Dendritic cell treated with granulocyte-macrophage colony-stimulating factor and Interleukin-4, amounts not matched to agents 40 ng/mL and 50 ng/mL, for 4 days (primary cell): ENCODE measurements at regions not wholly inside any gene's neighbourhood (a gene's known extent, or its start where the extent isn't known, plus 50 kb on each side); places are given as distances from the start of the nearest gene placed in this dataset.

Experiments
- H3K27ac Mint-ChIP-seq: one replicate; pipeline ENCODE4 v1.8.0; 2022; ENCODE audit warnings: mild to moderate bottlenecking, mixed read lengths
- H3K27me3 Mint-ChIP-seq: one replicate; pipeline ENCODE4 v1.8.0; 2022; ENCODE audit warnings: mild to moderate bottlenecking, mixed read lengths
- H3K36me3 Mint-ChIP-seq: one replicate; pipeline ENCODE4 v1.8.0; 2022; ENCODE audit warnings: low read depth, mixed read lengths
- H3K4me1 Mint-ChIP-seq: one replicate; pipeline ENCODE4 v1.8.0; 2022; ENCODE audit warnings: low read depth, mixed read lengths
- H3K4me3 Mint-ChIP-seq: one replicate; pipeline ENCODE4 v1.8.0; 2022; ENCODE audit warnings: mild to moderate bottlenecking, moderate library complexity, mixed read lengths
- H3K9me3 Mint-ChIP-seq: one replicate; pipeline ENCODE4 v1.8.0; 2022; ENCODE audit warnings: mixed read lengths
- intact Hi-C: fragments of 100-400 bp; cut with micrococcal nuclease; formaldehyde crosslinking; loops from one replicate; pipeline ENCODE4 v1.15.0; 2022

GRCh38 chr3:16658004-16658924 lies 53.0 kb upstream of the DAZL start:
- no peak overlapping the region for H3K27ac Mint-ChIP-seq
- H3K4me3 Mint-ChIP-seq = no peak overlapping the region

DNA sequence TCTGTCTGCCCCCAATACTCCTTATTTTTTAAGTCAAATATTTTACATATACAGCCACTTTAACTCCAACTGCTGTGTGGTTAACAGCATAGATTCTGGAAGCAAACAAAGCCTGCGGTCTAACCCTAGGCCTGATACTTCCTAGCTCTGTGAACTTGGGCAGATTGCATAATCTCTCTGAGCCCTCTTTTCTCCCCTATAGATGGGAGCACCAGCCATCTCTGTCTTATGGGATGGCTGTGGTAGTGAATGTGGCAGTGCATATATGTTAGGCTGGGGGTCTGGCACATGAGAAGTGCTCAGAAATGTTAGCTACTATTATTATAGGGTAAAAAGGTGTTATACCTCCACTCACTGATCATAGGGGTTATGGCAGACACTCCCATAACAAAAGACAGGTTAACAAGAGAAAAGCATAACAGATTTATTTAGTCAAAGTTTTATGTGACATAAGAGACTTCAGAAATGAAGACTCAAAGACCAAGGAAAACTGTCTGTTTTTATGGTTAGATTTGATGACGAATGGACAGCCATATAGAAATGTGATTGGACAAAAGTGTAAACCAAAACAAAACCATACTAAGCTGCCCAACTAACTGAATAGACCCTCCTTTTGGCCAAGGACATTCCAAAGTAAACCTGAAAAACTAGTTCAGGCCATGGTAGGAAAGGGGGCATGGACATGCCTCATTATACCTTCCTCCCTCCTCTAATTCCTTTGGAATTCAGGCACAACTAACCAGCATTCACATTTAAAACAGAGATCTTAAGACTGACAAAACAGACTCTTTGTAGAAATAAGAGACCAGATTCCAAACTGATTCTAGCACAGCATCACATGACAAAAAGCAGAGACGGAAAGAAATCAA lies 53.9 kb upstream of the DAZL start:
- Mint-ChIP-seq H3K27me3 (peaks cover 6% of the 10 kb centered on the region), H3K36me3 (no peaks in the 10 kb centered on the region), H3K4me1 (peaks cover 5% of the 10 kb centered on the region), H3K9me3 (peaks cover 30% of the 10 kb centered on the region), H3K4me3 (no peak overlapping the region), H3K27ac (no peak overlapping the region)
- intact Hi-C loops = no loop called here

More at GRCh38 chr3:16658004-16658924, 53.0 kb upstream of the DAZL start:
- peaks cover 5% of the 10 kb centered on the region for H3K4me1 Mint-ChIP-seq
- H3K9me3 Mint-ChIP-seq = peaks cover 30% of the 10 kb centered on the region
- intact Hi-C loops = no loop called here
- H3K27me3 Mint-ChIP-seq = no peaks in the 10 kb centered on the region
- H3K36me3 Mint-ChIP-seq = no peaks in the 10 kb centered on the region

- no peaks in the 10 kb centered on the region for H3K36me3 Mint-ChIP-seq
- H3K9me3 Mint-ChIP-seq = peaks cover 20% of the 10 kb centered on the region
- intact Hi-C loops = no loop called here
- H3K27me3 Mint-ChIP-seq = peaks cover 7% of the 10 kb centered on the region
- H3K27ac Mint-ChIP-seq = no peak overlapping the region
- H3K4me3 Mint-ChIP-seq = no peak overlapping the region
- no peaks in the 10 kb centered on the region for H3K4me1 Mint-ChIP-seq
These were observed 58.9 kb upstream of the DAZL start for GRCh38 chr3:16663854-16664712.

DNA sequence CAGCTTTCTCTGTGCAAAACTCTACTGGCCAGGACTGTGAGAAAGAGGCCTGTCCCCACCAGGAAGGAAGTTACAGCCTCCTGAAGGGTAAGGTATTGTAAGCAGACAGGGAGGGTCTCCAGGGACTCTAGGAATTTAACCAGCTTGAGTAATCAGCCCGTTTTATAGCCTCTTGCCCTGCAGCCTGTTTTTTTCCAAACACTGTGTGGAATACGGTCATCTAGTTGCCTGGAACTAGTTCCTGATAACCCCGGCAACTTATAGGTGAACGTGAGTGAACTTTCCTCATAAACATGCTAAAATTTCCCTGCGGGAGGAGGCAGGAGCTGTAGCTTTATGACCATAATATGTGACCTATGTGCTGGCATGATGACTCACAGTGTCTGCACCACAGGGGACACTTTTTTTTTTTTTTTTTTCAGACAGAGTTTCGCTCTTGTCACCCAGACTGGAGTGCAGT lies 60.1 kb upstream of the DAZL start:
- no peaks in the 10 kb centered on the region for H3K4me1 Mint-ChIP-seq
- peaks cover 20% of the 10 kb centered on the region for H3K9me3 Mint-ChIP-seq
- peaks cover 7% of the 10 kb centered on the region for H3K27me3 Mint-ChIP-seq
- no peak overlapping the region for H3K27ac Mint-ChIP-seq
- H3K36me3 Mint-ChIP-seq = no peaks in the 10 kb centered on the region
- H3K4me3 Mint-ChIP-seq = no peak overlapping the region
- intact Hi-C loops = no loop called here

DNA sequence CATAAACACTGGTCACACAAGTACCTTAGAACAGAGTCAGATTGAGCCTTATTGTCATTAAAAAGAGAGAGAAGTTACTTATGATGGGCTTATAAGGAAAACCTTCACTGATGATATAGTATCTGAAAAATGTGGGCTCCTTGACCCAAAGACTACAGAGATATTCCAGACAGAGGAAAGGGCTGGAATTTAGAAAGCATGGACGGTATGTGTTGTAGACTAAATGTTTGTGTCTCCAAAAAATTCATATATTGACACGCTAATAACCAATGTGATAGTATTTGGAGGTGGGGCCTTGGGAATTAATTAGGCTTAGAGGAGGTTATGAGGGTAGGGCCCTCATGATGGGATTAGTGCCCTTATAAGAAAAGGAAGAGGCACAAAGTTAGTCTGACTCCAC lies 61.0 kb upstream of the DAZL start:
- Mint-ChIP-seq H3K36me3 (no peaks in the 10 kb centered on the region), H3K9me3 (peaks cover 11% of the 10 kb centered on the region), H3K4me1 (no peaks in the 10 kb centered on the region), H3K4me3 (no peak overlapping the region), H3K27ac (no peak overlapping the region), H3K27me3 (peaks cover 7% of the 10 kb centered on the region)
- intact Hi-C loops = no loop called here

DNA sequence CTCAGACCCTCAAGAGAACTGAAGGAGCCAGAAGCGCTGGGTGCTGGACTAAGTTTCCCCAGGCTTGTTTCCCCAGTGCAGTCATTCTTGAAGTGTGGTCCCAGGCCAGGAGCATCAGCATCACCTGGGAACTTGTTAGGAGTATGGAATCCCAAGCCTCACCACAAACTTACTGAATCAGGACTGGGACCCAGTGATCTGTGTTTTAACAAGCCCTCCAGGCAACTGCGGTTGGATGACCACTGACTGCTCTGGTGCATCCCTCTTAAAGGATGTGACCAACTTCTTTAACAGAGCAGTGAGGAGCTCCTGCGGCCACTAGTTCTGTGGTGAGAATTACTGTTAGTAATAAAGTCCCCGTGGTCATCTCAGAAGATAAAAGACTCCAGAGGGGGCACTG lies 62.4 kb upstream of the DAZL start:
- intact Hi-C loops = no loop called here
- Mint-ChIP-seq H3K27me3 (peaks cover 7% of the 10 kb centered on the region), H3K9me3 (no peaks in the 10 kb centered on the region), H3K27ac (no peak overlapping the region), H3K36me3 (no peaks in the 10 kb centered on the region), H3K4me3 (no peak overlapping the region), H3K4me1 (no peaks in the 10 kb centered on the region)

DNA sequence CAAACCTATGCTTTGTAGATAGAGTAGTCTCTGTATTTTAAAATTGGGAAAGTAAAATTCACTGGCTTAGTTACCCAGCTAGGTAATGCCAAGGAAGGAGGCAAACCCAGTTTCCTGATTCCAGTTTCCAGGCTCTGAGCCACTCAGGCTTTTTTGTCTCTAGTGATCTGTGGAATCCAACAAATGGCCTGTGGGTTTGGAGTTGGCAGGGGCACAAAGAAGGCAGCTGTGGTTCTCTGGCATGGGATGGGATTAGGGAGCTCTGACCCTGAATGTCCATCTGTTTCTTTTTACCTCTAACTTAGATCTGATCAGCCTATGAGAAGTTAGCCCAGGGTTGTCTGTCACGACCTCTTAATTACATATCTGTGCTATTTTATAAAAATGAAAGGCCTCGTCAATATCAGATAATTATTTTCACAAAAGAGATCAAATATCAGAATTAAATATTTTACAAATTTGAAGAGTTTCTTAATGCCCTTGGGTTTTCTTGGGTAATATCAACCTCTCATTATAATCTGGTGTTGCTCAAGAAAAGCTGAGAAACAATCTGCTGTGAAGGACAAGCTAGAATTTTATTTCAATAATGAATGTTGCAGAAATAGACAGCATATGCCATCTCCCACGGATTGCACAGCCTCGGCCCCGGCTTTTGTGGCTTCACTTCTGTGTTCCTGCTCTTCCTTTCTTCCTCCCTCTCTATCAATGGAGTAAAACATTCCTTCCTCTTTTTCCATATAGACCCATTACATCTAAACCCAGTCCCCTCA lies 63.7 kb upstream of the DAZL start:
- H3K9me3 Mint-ChIP-seq = no peaks in the 10 kb centered on the region

GRCh38 chr3:16670191-16670590 lies 65.0 kb upstream of the DAZL start:
- no peaks in the 10 kb centered on the region for H3K9me3 Mint-ChIP-seq
- intact Hi-C loops = no loop called here
- H3K4me1 Mint-ChIP-seq = no peaks in the 10 kb centered on the region
- no peak overlapping the region for H3K27ac Mint-ChIP-seq
- no peak overlapping the region for H3K4me3 Mint-ChIP-seq
- H3K27me3 Mint-ChIP-seq = peaks cover 1% of the 10 kb centered on the region
- H3K36me3 Mint-ChIP-seq = no peaks in the 10 kb centered on the region

More for the DNA sequence above, 63.7 kb upstream of the DAZL start:
- intact Hi-C loops = no loop called here
- Mint-ChIP-seq H3K27ac (no peak overlapping the region), H3K4me3 (no peak overlapping the region), H3K4me1 (no peaks in the 10 kb centered on the region), H3K27me3 (peaks cover 1% of the 10 kb centered on the region), H3K36me3 (no peaks in the 10 kb centered on the region)

GRCh38 chr3:16671690-16672089 lies 66.5 kb upstream of the DAZL start:
- H3K27ac Mint-ChIP-seq = no peak overlapping the region
- H3K27me3 Mint-ChIP-seq = peaks cover 1% of the 10 kb centered on the region
- H3K4me3 Mint-ChIP-seq = no peak overlapping the region
- H3K4me1 Mint-ChIP-seq = no peaks in the 10 kb centered on the region
- peaks cover 12% of the 10 kb centered on the region for H3K9me3 Mint-ChIP-seq
- H3K36me3 Mint-ChIP-seq = no peaks in the 10 kb centered on the region
- intact Hi-C loops = no loop called here

- Mint-ChIP-seq H3K27me3 (no peaks in the 10 kb centered on the region), H3K27ac (no peak overlapping the region), H3K4me1 (no peaks in the 10 kb centered on the region), H3K9me3 (peaks cover 27% of the 10 kb centered on the region), H3K4me3 (no peak overlapping the region), H3K36me3 (no peaks in the 10 kb centered on the region)
- intact Hi-C loops = no loop called here
These were observed 68.3 kb upstream of the DAZL start for GRCh38 chr3:16673530-16673929.

- intact Hi-C loops = no loop called here
- Mint-ChIP-seq H3K27ac (no peak overlapping the region), H3K36me3 (no peaks in the 10 kb centered on the region), H3K27me3 (no peaks in the 10 kb centered on the region), H3K9me3 (peaks cover 27% of the 10 kb centered on the region), H3K4me3 (no peak overlapping the region), H3K4me1 (no peaks in the 10 kb centered on the region)
These were observed 70.6 kb upstream of the DAZL start for GRCh38 chr3:16675805-16676204.

GRCh38 chr3:16686679-16687078 lies 81.5 kb upstream of the DAZL start:
- Mint-ChIP-seq H3K27ac (no peak overlapping the region), H3K9me3 (peaks cover 14% of the 10 kb centered on the region), H3K36me3 (no peaks in the 10 kb centered on the region), H3K4me3 (no peak overlapping the region), H3K4me1 (no peaks in the 10 kb centered on the region), H3K27me3 (no peaks in the 10 kb centered on the region)
- intact Hi-C loops = no loop called here

DNA sequence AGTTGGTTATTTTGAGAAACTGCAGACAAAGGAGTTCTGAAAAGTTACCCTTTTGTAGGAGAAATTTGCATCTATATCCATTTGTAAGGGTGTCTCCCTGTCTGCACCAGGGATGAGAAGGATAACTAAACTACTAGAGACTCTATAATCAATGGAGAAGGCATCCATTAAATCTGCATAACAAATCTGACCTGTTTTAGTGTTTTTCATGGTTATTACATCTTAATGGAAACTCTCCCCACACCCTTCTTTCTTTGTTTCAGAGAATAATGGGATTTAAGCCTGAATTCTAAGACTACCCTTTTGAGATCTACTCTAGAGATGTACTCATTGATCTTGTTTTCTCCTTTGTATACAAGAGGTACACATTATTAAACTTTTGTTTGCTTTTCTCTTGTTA lies 82.0 kb upstream of the DAZL start:
- no peaks in the 10 kb centered on the region for H3K36me3 Mint-ChIP-seq
- intact Hi-C loops = no loop called here
- H3K9me3 Mint-ChIP-seq = peaks cover 14% of the 10 kb centered on the region
- H3K4me3 Mint-ChIP-seq = no peak overlapping the region
- no peak overlapping the region for H3K27ac Mint-ChIP-seq
- no peaks in the 10 kb centered on the region for H3K27me3 Mint-ChIP-seq
- no peaks in the 10 kb centered on the region for H3K4me1 Mint-ChIP-seq
